Neural cell (in vitro differentiated cells): ENCODE measurements at regions not wholly inside any gene's neighbourhood (a gene's known extent, or its start where the extent isn't known, plus 50 kb on each side); places are given as distances from the start of the nearest gene placed in this dataset.

Experiments used
- CTCF ChIP-seq: fragments of 450-650 bp; IDR thresholded peaks from 2 replicates; pipeline ENCODE4 v1.5.1; 2014; ENCODE audit warnings: antibody characterized with exemption, mild to moderate bottlenecking, moderate library complexity; ENCODE audit not compliant: poor library complexity, severe bottlenecking
- EP300 ChIP-seq: fragments of 450-650 bp; conservative IDR thresholded peaks from 2 replicates; pipeline ENCODE4 v1.6.1; 2014; ENCODE audit warnings: antibody characterized with exemption, mild to moderate bottlenecking, moderate library complexity; ENCODE audit not compliant: poor library complexity, severe bottlenecking
- EZH2 ChIP-seq: fragments of 200-600, 300-800 bp; shearing (Covaris generic), sonication (generic); IDR thresholded peaks from 2 replicates; pipeline ENCODE4 v1.6.1; 2014; ENCODE audit warnings: antibody characterized with exemption, low read length, borderline replicate concordance, mild to moderate bottlenecking; ENCODE audit not compliant: insufficient read depth, poor library complexity, severe bottlenecking
- MXI1 ChIP-seq: fragments of 450-650 bp; conservative IDR thresholded peaks from 2 replicates; pipeline ENCODE4 v1.6.1; 2014; ENCODE audit warnings: antibody characterized with exemption, mild to moderate bottlenecking; ENCODE audit not compliant: poor library complexity, severe bottlenecking
- POLR2AphosphoS5 ChIP-seq: IDR thresholded peaks from 2 replicates; pipeline ENCODE4 v1.6.1; 2012
- RAD21 ChIP-seq: fragments of 450-650 bp; conservative IDR thresholded peaks from 2 replicates; pipeline ENCODE4 v1.6.1; 2014; ENCODE audit warnings: antibody characterized with exemption, mild to moderate bottlenecking, moderate library complexity
- REST ChIP-seq: IDR thresholded peaks from 2 replicates; pipeline ENCODE4 v1.6.1; 2012; ENCODE audit warnings: borderline replicate concordance
- SMC3 ChIP-seq: fragments of 450-650 bp; conservative IDR thresholded peaks from 2 replicates; pipeline ENCODE4 v1.6.1; 2014; ENCODE audit warnings: antibody characterized with exemption, mild to moderate bottlenecking, moderate library complexity; ENCODE audit not compliant: poor library complexity
- TAF1 ChIP-seq: IDR thresholded peaks from 2 replicates; pipeline ENCODE4 v1.6.1; 2012; ENCODE audit warnings: low read depth

- TF ChIP-seq CTCF (no peak), TAF1 (no peak), RAD21 (no peak), EZH2 (no peak), POLR2AphosphoS5 (no peak), EP300 (no peak), SMC3 (no peak), MXI1 (no peak), REST (no peak)
These were observed 83.8 kb downstream of the LEPR start for GRCh38 chr1:65504263-65504662.
